ENCODE measurements at regions not wholly inside any gene's neighbourhood (a gene's known extent, or its start where the extent isn't known, plus 50 kb on each side); places are given as distances from the start of the nearest gene placed in this dataset.

DNA sequence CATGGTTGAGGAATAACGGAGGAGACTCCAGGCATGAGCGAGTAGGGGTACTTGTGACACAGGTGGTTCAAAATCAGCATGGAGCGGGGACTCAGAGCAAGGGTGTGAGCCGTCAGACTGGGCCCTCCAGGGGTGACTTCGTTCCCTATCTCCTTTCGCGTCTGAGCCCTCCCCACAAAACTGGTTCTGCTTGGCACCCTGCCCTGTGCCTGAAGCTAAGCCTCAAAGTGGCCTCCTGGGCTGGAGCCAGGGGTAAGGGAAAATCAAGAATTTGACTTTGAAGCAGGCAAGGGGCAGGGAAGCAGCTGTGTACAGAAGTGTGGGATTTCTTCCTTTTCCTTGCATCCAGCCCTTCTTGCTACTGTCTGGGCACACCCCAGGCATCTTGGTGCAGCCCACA is 331.5 kb upstream of the AJAP1 start (continued):
- TF ChIP-seq, protein P1, sequence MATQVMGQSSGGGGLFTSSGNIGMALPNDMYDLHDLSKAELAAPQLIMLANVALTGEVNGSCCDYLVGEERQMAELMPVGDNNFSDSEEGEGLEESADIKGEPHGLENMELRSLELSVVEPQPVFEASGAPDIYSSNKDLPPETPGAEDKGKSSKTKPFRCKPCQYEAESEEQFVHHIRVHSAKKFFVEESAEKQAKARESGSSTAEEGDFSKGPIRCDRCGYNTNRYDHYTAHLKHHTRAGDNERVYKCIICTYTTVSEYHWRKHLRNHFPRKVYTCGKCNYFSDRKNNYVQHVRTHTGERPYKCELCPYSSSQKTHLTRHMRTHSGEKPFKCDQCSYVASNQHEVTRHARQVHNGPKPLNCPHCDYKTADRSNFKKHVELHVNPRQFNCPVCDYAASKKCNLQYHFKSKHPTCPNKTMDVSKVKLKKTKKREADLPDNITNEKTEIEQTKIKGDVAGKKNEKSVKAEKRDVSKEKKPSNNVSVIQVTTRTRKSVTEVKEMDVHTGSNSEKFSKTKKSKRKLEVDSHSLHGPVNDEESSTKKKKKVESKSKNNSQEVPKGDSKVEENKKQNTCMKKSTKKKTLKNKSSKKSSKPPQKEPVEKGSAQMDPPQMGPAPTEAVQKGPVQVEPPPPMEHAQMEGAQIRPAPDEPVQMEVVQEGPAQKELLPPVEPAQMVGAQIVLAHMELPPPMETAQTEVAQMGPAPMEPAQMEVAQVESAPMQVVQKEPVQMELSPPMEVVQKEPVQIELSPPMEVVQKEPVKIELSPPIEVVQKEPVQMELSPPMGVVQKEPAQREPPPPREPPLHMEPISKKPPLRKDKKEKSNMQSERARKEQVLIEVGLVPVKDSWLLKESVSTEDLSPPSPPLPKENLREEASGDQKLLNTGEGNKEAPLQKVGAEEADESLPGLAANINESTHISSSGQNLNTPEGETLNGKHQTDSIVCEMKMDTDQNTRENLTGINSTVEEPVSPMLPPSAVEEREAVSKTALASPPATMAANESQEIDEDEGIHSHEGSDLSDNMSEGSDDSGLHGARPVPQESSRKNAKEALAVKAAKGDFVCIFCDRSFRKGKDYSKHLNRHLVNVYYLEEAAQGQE (IDR thresholded peaks at IDR 0.05), result no peak
- TF ChIP-seq RXRA (IDR thresholded peaks at IDR 0.05), result no peak

DNA sequence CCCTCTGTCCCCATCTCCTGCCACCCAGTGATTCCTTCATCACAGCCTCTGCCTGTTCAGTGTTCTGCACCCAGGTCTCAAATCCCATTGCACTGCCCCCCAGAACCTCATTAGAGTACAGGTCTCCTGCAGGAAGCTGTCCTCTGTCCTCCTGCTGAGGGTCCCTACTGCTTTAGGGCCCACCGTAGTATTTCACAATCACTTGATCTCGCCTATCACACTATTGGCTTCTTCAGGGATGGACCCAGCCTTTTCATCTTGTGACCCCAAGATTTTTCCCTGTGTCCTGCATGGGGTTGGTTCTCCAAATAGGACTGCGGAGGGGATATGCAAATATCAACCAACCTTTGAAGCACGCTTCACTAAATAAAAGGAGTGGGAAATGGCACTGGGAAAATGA is 331.1 kb upstream of the AJAP1 start:
- no peaks in the 10 kb centered on the region for H3K4me1 ChIP-seq (ENCODE audit: control insufficient read depth in 4 of 4, insufficient read depth in 4 of 4, low read length in 3 of 4)
- no peak overlapping the region for H3K27ac ChIP-seq (ENCODE audit: low read depth in 1 of 2, low read length in 2 of 2)
- H3K27me3 ChIP-seq (ENCODE audit: control insufficient read depth in 4 of 4, insufficient read depth in 4 of 4, low read length in 3 of 4), result peaks cover 0 to 3% (median 0%) of the 10 kb centered on the region in 4 donors
- H3K9me3 ChIP-seq (ENCODE audit: control insufficient read depth in 4 of 4, low read length in 3 of 4), result no peaks in the 10 kb centered on the region
- H3K9ac ChIP-seq (ENCODE audit: low read depth in 1 of 2, low read length in 2 of 2), result no peak overlapping the region
- no peak for DNase-seq (ENCODE audit: low spot score)
- no peak overlapping the region for H3K4me3 ChIP-seq (ENCODE audit: low read depth in 1 of 3, low read length in 3 of 3)
- 76% methylated on average over 4 of the region's 4 CpGs for WGBS
- TF ChIP-seq RAD21 (IDR thresholded peaks at IDR 0.05) (no peak), NR2F2 (IDR thresholded peaks at IDR 0.05) (no peak), RXRA (IDR thresholded peaks at IDR 0.05) (no peak), FOXA1 (IDR thresholded peaks at IDR 0.05) (no peak), TAF1 (conservative IDR thresholded peaks at IDR 0.05) (no peak), HNF4G (IDR thresholded peaks at IDR 0.05) (no peak), SP1 (IDR thresholded peaks at IDR 0.05) (no peak), JUND (IDR thresholded peaks at IDR 0.05) (no peak)
- TF ChIP-seq, protein P2, sequence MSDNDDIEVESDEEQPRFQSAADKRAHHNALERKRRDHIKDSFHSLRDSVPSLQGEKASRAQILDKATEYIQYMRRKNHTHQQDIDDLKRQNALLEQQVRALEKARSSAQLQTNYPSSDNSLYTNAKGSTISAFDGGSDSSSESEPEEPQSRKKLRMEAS (IDR thresholded peaks at IDR 0.05), result no peak
- H3K36me3 ChIP-seq (ENCODE audit: control insufficient read depth in 4 of 4, insufficient read depth in 3 of 4, low read depth in 1 of 4, low read length in 3 of 4), result no peaks in the 10 kb centered on the region

DNA sequence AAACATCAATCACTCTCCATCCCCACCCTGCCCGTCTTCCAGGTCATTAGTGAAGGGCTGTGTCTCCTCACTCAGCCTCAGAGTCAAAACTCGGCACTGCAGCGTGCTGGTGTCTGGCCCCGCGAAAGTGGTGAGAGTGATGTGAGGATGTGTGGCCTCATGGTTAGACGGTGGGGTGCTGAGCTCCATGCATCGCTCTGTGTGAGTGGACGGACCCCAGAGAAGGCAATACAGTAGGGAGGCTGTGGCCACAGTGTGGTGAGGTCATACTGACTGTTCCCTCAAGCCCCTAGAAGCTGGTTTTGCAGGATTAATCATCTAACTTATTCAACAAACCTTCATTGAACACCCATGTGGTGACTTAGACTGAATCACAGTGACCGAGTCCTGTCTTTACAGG is 329.9 kb upstream of the AJAP1 start:
- WGBS, result 80% methylated on average over 9 of the region's 9 CpGs
- H3K9me3 ChIP-seq (ENCODE audit: control insufficient read depth in 4 of 4, low read length in 3 of 4), result no peaks in the 10 kb centered on the region
- no peaks in the 10 kb centered on the region for H3K27me3 ChIP-seq (ENCODE audit: control insufficient read depth in 4 of 4, insufficient read depth in 4 of 4, low read length in 3 of 4)
- no peak overlapping the region for H3K9ac ChIP-seq (ENCODE audit: low read depth in 1 of 2, low read length in 2 of 2)
- no peak for DNase-seq (ENCODE audit: low spot score)
- H3K4me1 ChIP-seq (ENCODE audit: control insufficient read depth in 4 of 4, insufficient read depth in 4 of 4, low read length in 3 of 4), result no peaks in the 10 kb centered on the region
- no peaks in the 10 kb centered on the region for H3K36me3 ChIP-seq (ENCODE audit: control insufficient read depth in 4 of 4, insufficient read depth in 3 of 4, low read depth in 1 of 4, low read length in 3 of 4)
- no peak overlapping the region for H3K27ac ChIP-seq (ENCODE audit: low read depth in 1 of 2, low read length in 2 of 2)
- no peak for TF ChIP-seq GABPA (IDR thresholded peaks at IDR 0.05 in 1 of 2, conservative IDR thresholded peaks at IDR 0.05 in 1 of 2)
- TF ChIP-seq, protein P3, sequence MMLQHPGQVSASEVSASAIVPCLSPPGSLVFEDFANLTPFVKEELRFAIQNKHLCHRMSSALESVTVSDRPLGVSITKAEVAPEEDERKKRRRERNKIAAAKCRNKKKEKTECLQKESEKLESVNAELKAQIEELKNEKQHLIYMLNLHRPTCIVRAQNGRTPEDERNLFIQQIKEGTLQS (IDR thresholded peaks at IDR 0.05), result no peak
- no peak for TF ChIP-seq EGR1 (IDR thresholded peaks at IDR 0.05; ENCODE audit: low read depth in 2 of 2)
- no peak for TF ChIP-seq TAF1 (conservative IDR thresholded peaks at IDR 0.05)
- TF ChIP-seq, protein P4, sequence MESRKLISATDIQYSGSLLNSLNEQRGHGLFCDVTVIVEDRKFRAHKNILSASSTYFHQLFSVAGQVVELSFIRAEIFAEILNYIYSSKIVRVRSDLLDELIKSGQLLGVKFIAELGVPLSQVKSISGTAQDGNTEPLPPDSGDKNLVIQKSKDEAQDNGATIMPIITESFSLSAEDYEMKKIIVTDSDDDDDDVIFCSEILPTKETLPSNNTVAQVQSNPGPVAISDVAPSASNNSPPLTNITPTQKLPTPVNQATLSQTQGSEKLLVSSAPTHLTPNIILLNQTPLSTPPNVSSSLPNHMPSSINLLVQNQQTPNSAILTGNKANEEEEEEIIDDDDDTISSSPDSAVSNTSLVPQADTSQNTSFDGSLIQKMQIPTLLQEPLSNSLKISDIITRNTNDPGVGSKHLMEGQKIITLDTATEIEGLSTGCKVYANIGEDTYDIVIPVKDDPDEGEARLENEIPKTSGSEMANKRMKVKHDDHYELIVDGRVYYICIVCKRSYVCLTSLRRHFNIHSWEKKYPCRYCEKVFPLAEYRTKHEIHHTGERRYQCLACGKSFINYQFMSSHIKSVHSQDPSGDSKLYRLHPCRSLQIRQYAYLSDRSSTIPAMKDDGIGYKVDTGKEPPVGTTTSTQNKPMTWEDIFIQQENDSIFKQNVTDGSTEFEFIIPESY (IDR thresholded peaks at IDR 0.05), result no peak
- TF ChIP-seq NR2F2 (IDR thresholded peaks at IDR 0.05), result no peak
- TF ChIP-seq, protein P1 (IDR thresholded peaks at IDR 0.05), result no peak
- no peak for TF ChIP-seq HNF4A (conservative IDR thresholded peaks at IDR 0.05)
- no peak for TF ChIP-seq FOXA2 (IDR thresholded peaks at IDR 0.05)
- no peak for TF ChIP-seq RAD21 (IDR thresholded peaks at IDR 0.05)
- TF ChIP-seq, protein P5, sequence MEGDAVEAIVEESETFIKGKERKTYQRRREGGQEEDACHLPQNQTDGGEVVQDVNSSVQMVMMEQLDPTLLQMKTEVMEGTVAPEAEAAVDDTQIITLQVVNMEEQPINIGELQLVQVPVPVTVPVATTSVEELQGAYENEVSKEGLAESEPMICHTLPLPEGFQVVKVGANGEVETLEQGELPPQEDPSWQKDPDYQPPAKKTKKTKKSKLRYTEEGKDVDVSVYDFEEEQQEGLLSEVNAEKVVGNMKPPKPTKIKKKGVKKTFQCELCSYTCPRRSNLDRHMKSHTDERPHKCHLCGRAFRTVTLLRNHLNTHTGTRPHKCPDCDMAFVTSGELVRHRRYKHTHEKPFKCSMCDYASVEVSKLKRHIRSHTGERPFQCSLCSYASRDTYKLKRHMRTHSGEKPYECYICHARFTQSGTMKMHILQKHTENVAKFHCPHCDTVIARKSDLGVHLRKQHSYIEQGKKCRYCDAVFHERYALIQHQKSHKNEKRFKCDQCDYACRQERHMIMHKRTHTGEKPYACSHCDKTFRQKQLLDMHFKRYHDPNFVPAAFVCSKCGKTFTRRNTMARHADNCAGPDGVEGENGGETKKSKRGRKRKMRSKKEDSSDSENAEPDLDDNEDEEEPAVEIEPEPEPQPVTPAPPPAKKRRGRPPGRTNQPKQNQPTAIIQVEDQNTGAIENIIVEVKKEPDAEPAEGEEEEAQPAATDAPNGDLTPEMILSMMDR (IDR thresholded peaks at IDR 0.05; ENCODE audit: low read depth, low read length, missing input control), result no peak
- TF ChIP-seq, protein P2 (IDR thresholded peaks at IDR 0.05), result no peak
- TF ChIP-seq YY1 (IDR thresholded peaks at IDR 0.05), result no peak
- H3K4me3 ChIP-seq (ENCODE audit: low read depth in 1 of 3, low read length in 3 of 3), result no peak overlapping the region
